Activated CD4-positive, alpha-beta T cell treated with anti-CD3 and anti-CD28 coated beads for 48 hours (primary cell): ENCODE measurements at regions not wholly inside any gene's neighbourhood (a gene's known extent, or its start where the extent isn't known, plus 50 kb on each side); places are given as distances from the start of the nearest gene placed in this dataset.
"Not testable (repeated sequence)": the region's sequence is repeated elsewhere in the genome, so short reads cannot be mapped to it uniquely, and the experiment has no call there.

ENCODE experiments used
- DNase-seq: peaks from one replicate; pipeline ENCODE4 v3.0.0-alpha.2; 2020

GRCh38 chr13:99731747-99732146, 230.5 kb downstream of the TM9SF2 start:
- DNase-seq = no peak

DNA sequence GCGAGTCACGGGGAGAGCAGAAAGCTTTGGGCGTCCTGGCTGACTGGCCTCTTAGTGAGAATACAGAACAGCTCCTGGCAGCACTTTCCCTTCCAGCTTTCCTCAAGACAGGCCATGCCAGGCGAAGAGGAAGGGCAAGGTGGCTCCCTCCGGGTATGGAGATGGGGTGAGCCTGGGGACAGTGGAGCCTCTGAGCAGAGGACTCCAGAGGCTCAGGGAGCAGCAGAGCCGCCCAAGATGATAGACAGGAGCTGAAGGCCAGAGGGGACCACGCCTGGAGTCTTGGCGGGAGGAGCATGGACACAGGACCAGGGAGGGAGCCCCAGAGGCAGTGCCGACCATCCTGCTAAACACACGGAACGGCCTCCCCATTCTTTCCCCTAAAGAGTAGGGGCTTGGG, 229.1 kb downstream of the TM9SF2 start:
- DNase-seq = no peak

GRCh38 chr13:99729745-99730144, 228.5 kb downstream of the TM9SF2 start:
- DNase-seq = no peak

DNA sequence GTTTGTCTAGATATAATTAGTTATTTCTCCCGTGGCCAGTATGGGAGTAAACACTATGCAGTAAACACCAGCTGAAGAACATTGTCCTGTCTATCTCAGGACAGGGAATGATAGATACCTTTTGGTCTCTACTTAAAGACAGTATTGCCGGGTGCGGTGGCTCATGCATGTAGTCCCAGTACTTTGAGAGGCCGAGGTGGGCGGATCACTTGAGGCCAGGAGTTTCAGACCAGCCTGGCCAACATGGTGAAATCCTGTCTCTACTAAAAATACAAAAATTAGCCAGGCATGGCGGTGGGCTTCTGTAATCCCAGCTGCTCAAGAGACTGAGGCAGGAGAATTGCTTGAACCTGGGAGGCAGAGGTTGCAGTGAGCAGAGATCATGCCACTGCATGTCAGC, 226.4 kb downstream of the TM9SF2 start:
- not testable (repeated sequence) for DNase-seq

- DNase-seq = no peak
Observed at GRCh38 chr13:99726282-99726894, 225.1 kb downstream of the TM9SF2 start.

- no peak for DNase-seq
Observed at GRCh38 chr13:99725644-99726043, 224.4 kb downstream of the TM9SF2 start.

DNA sequence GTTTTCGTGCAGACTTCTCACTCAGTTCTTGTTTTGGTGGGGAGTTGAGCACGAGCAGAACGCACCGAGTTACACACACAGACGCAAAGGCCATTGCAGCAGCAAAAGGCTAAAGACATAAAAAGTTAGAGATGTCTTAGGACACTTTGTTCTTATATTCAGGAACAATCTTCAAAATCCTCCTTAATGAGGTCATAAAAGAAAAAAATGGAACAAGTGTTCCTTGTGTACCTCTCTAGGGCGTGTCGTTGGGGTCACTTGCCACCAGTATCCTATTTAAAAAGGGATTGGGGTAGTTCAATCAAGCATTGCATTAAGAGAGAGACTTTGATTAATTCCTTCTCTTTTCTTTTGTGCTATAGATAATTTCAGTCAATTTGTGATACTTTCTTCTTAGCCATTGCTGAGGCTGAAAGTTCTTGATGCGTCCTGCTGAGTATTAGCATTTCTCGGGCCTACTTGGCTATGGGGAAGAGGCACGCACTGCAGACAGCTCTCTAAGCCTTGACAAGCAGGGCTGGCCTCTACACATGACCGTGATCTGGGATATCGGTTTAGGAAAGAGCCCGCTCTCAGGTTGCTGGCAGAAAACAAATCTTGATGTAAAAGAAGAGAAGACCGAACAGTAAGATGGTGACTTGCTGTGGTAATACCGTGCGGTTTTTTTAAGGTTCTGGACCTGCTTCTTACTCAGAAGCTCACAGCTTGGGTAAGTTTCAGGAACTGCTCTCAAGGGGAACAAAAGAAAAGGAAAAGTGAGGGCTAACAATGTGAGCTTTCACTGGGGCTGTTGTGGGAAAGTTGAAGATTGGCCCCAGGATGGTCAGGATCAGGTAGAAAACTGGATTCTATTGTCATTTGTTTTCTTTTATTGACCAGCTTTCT, 223.6 kb downstream of the TM9SF2 start:
- no peak for DNase-seq

- no peak for DNase-seq
Observed at GRCh38 chr13:99723878-99724277, 222.6 kb downstream of the TM9SF2 start.

DNA sequence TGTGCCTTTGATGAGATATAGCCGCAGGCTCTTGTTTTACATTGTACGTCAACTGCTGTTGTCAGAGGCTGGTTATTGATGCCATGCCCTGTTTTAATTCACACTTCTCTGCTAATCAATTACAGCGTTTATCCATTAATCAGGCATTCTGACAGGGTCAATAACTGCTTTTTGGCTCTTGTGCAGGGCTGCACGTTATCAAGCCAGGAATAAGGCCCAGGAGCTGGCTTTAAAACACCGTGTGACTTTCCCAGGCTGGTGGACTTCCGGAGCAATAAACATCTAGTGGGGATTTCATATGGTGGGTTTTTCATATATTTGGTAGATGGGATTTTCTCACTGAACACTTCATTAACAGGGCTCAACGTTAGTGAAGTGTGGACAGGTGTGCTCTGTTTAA, 221.7 kb downstream of the TM9SF2 start:
- no peak for DNase-seq

- DNase-seq = no peak
Observed at GRCh38 chr13:99722338-99722818, 221.1 kb downstream of the TM9SF2 start.

DNA sequence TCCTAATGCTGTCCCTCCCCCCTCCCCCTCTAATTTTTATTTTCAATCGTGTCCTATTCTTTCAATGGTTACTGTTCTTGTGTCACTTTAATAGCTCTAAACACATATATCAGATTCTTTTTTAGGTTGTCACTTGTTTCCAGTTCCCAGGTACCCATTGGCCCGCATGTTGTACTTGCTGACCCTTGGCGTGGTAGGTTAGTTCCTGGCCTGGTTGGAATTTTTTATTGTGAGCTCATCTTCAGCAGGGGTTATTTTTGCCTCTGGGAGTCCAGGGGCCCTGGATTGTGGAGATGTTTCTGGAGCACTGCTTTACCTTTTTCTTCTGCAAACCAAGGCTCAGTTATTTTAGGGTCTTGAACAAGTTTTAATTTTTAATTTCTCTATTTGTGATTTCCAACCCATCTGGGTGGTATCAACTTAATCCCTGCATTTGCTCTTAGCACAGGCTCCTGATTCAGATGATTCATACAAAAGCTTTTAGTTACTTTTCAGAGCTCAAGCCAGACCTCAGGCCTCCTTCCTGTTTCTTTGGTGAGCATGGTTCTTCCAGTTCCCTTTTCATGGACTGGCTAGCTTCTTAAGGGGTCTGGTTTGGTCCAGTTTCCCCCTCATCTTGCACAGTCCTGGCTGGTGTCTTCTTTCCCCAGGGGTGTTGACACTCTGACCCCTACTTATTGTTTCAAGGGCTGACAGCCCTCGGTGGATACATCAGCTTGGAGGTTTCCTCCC, 220.5 kb downstream of the TM9SF2 start:
- DNase-seq = no peak

DNA sequence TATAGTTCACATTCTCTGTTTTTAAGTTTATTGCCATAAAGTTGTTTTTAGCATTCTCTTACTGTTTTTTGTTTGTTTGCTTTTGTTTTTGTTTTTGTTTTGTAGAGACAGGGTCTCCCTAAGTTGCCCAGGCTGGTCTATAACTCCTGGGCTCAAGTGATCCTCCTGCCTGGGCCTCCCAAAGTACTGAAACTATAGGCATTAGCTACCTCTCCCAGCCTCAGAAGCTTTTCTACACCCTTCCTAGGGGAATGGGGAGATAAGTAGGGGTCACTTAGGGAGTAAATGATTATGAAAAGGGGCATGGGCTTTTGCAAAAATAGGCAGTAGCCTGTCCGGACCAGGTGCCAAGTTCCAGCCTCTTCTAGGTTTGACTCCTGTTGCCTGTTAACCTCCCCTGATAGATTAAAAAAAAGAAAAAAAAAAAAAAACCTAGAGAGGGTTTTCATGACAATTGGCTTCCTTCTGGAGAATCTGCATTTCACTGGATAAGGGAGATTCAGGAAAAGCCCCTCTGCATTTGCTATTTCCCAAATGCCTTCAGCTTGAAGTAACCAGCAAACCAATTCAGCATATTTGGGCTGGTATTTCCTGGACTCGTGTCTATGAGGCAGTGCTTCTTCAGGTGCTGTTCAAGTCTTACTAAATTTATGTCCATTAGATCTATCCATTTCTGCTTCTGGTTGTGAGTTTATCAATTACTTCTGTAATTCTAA, 216.8 kb downstream of the TM9SF2 start:
- no peak for DNase-seq

GRCh38 chr13:99709134-99709533, 207.9 kb downstream of the TM9SF2 start:
- no peak for DNase-seq

DNA sequence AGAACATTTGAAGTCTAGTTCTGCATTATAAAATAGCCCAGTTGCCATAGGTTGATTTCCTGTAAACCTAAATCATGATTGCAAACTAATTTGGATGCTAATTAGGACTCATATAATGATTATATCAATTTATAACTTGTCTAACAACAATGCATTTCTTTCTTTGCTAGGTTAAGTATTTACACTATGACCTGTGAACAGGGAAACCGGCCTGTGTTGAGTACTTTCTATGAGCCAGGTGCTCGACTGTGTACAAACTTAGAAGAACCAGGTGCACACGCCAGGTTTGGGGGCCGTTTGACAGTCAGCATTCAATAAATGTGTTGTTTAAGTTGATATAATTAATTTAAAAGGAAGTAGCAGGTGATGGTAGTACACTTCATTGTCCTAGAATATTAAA, 203.1 kb downstream of the TM9SF2 start:
- no peak for DNase-seq

- no peak for DNase-seq
Observed at GRCh38 chr13:99703908-99704307, 202.6 kb downstream of the TM9SF2 start.

GRCh38 chr13:99702687-99703319, 201.5 kb downstream of the TM9SF2 start:
- no peak for DNase-seq

DNA sequence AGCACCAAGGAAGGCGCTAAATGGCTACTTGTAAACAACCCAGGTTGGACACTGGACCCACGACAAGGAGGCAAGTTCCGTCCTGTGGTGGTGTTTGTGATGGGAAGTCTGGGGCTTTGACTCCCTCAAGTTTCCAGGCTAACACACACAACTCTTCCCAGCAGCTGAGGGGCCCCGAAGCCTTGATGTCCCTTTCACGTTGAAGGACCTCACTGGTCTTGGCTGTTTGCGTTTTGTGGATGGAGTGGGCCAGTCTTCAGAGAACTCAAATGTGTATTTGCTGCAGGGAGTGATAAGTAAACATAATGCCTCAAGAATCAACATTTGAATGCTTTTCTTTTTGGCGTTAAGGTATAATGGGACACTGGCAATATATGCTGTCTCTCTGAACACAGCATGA, 199.2 kb downstream of the TM9SF2 start:
- no peak for DNase-seq

- no peak for DNase-seq
Observed at GRCh38 chr13:99698816-99699099, 197.5 kb downstream of the TM9SF2 start.

GRCh38 chr13:99698010-99698815, 196.9 kb downstream of the TM9SF2 start:
- no peak for DNase-seq

GRCh38 chr13:99695857-99696256, 194.6 kb downstream of the TM9SF2 start:
- no peak for DNase-seq

GRCh38 chr13:99693852-99694611, 192.8 kb downstream of the TM9SF2 start:
- DNase-seq = no peak
